ENCODE measurements at regions not wholly inside any gene's neighbourhood (a gene's known extent, or its start where the extent isn't known, plus 50 kb on each side); places are given as distances from the start of the nearest gene placed in this dataset.

- TF ChIP-seq CTCF (IDR thresholded peaks at IDR 0.05; ENCODE audit: poor library complexity) = no peak
- no peak for TF ChIP-seq EZH2phosphoT487 (IDR thresholded peaks at IDR 0.05; ENCODE audit: low read depth, severe bottlenecking, unreplicated experiment)
- H3K27me3 ChIP-seq = no peaks in the 10 kb centered on the region
- no peaks in the 10 kb centered on the region for H3K9me3 ChIP-seq (ENCODE audit: low read depth)
- no peak for DNase-seq (ENCODE audit: low spot score)
- H3K36me3 ChIP-seq (replicated peaks; ENCODE audit: insufficient read depth, low read depth) = no peaks in the 10 kb centered on the region
- no peak overlapping the region for H3K4me3 ChIP-seq
- no peaks in the 10 kb centered on the region for H3K4me1 ChIP-seq (ENCODE audit: insufficient read depth)
- H2AFZ ChIP-seq = no peak overlapping the region
- no peaks in the 10 kb centered on the region for H4K20me1 ChIP-seq (ENCODE audit: insufficient read depth, poor library complexity, severe bottlenecking)
- no peak overlapping the region for H3K4me2 ChIP-seq
- H3K27ac ChIP-seq = no peak overlapping the region
- WGBS (ENCODE audit: low lambda C conversion rate, missing lambda C conversion rate) = 60% methylated on average over 2 of the region's 2 CpGs
- H3K9me2 ChIP-seq (replicated peaks; ENCODE audit: insufficient read depth) = no peaks in the 10 kb centered on the region
- H3K79me2 ChIP-seq = no peaks in the 10 kb centered on the region
Observed at GRCh38 chr14:84162633-84163032, 1367.3 kb upstream of the FLRT2 start.

GRCh38 chr14:84167026-84167425 is 1362.9 kb upstream of the FLRT2 start:
- Histone ChIP-seq H4K20me1 (ENCODE audit: insufficient read depth, poor library complexity, severe bottlenecking) (no peaks in the 10 kb centered on the region), H3K4me3 (no peak overlapping the region), H3K9me3 (ENCODE audit: low read depth) (no peaks in the 10 kb centered on the region), H3K4me2 (no peak overlapping the region), H3K27ac (no peak overlapping the region), H3K36me3 (replicated peaks; ENCODE audit: insufficient read depth, low read depth) (no peaks in the 10 kb centered on the region), H3K27me3 (no peaks in the 10 kb centered on the region), H3K4me1 (ENCODE audit: insufficient read depth) (no peaks in the 10 kb centered on the region), H2AFZ (no peak overlapping the region), H3K79me2 (no peaks in the 10 kb centered on the region), H3K9me2 (replicated peaks; ENCODE audit: insufficient read depth) (no peaks in the 10 kb centered on the region)
- 60% methylated on average over 3 of the region's 3 CpGs for WGBS (ENCODE audit: low lambda C conversion rate, missing lambda C conversion rate)
- DNase-seq (ENCODE audit: low spot score) = no peak
- no peak for TF ChIP-seq EZH2 (IDR thresholded peaks at IDR 0.05; ENCODE audit: borderline replicate concordance)
- TF ChIP-seq CTCF (IDR thresholded peaks at IDR 0.05; ENCODE audit: poor library complexity) = no peak
- no peak for TF ChIP-seq EZH2phosphoT487 (IDR thresholded peaks at IDR 0.05; ENCODE audit: low read depth, severe bottlenecking, unreplicated experiment)

- H3K9me3 ChIP-seq (ENCODE audit: low read depth) = no peaks in the 10 kb centered on the region
- WGBS (ENCODE audit: low lambda C conversion rate, missing lambda C conversion rate) = 96% methylated on average over 2 of the region's 2 CpGs
- no peaks in the 10 kb centered on the region for H3K79me2 ChIP-seq
- H3K4me3 ChIP-seq = no peak overlapping the region
- H3K36me3 ChIP-seq (replicated peaks; ENCODE audit: insufficient read depth, low read depth) = no peaks in the 10 kb centered on the region
- DNase-seq (ENCODE audit: low spot score) = no peak
- H3K4me2 ChIP-seq = no peak overlapping the region
- no peak overlapping the region for H2AFZ ChIP-seq
- no peaks in the 10 kb centered on the region for H3K9me2 ChIP-seq (replicated peaks; ENCODE audit: insufficient read depth)
- TF ChIP-seq CTCF (IDR thresholded peaks at IDR 0.05; ENCODE audit: poor library complexity) = no peak
- H3K27me3 ChIP-seq = no peaks in the 10 kb centered on the region
- no peaks in the 10 kb centered on the region for H4K20me1 ChIP-seq (ENCODE audit: insufficient read depth, poor library complexity, severe bottlenecking)
- H3K27ac ChIP-seq = no peak overlapping the region
- no peaks in the 10 kb centered on the region for H3K4me1 ChIP-seq (ENCODE audit: insufficient read depth)
Observed at GRCh38 chr14:84180336-84180735, 1349.6 kb upstream of the FLRT2 start.

GRCh38 chr14:84181072-84181471 is 1348.9 kb upstream of the FLRT2 start:
- DNase-seq (ENCODE audit: low spot score) = no peak
- H3K9me3 ChIP-seq (ENCODE audit: low read depth) = no peaks in the 10 kb centered on the region
- no peaks in the 10 kb centered on the region for H3K27me3 ChIP-seq
- H3K36me3 ChIP-seq (replicated peaks; ENCODE audit: insufficient read depth, low read depth) = no peaks in the 10 kb centered on the region
- H4K20me1 ChIP-seq (ENCODE audit: insufficient read depth, poor library complexity, severe bottlenecking) = no peaks in the 10 kb centered on the region
- H3K4me1 ChIP-seq (ENCODE audit: insufficient read depth) = no peaks in the 10 kb centered on the region
- WGBS (ENCODE audit: low lambda C conversion rate, missing lambda C conversion rate) = 86% methylated on average over 2 of the region's 2 CpGs
- H3K9me2 ChIP-seq (replicated peaks; ENCODE audit: insufficient read depth) = no peaks in the 10 kb centered on the region
- H2AFZ ChIP-seq = no peak overlapping the region
- H3K27ac ChIP-seq = no peak overlapping the region
- H3K79me2 ChIP-seq = no peaks in the 10 kb centered on the region
- no peak overlapping the region for H3K4me3 ChIP-seq
- TF ChIP-seq CTCF (IDR thresholded peaks at IDR 0.05; ENCODE audit: poor library complexity) = no peak
- TF ChIP-seq EZH2phosphoT487 (IDR thresholded peaks at IDR 0.05; ENCODE audit: low read depth, severe bottlenecking, unreplicated experiment) = no peak
- no peak for TF ChIP-seq EZH2 (IDR thresholded peaks at IDR 0.05; ENCODE audit: borderline replicate concordance)
- H3K4me2 ChIP-seq = no peak overlapping the region
